A549 (cell line): ENCODE measurements at regions not wholly inside any gene's neighbourhood (a gene's known extent, or its start where the extent isn't known, plus 50 kb on each side); places are given as distances from the start of the nearest gene placed in this dataset.

Experiments used
- ATAC-seq, 2 experiments: fragments of 200-7000 bp in 1 of 2; fragments of >200 bp in 1 of 2; cut with Nextera tagmentation in 1 of 2; cut with Tn5 transposase in 1 of 2; 3 replicates each; pipeline versions ENCODE4 v1.8.0 to v1.9.1; 2018 to 2020; ENCODE audit warnings: mild to moderate bottlenecking in 1 of 2, moderate library complexity in 1 of 2
- CTCF ChIA-PET: fragments of 300-600 bp; sonication (Branson Sonifier 250); formaldehyde crosslinking; extraction: SDS; loops from one replicate; lab custom pipeline; 2021; ENCODE audit warnings: antibody characterized with exemption, inconsistent platforms; lab: Yijun Ruan, JAX
- POLR2A ChIA-PET: fragments of 350-600 bp; formaldehyde crosslinking; extraction: SDS; loops from one replicate; lab custom pipeline; 2021; ENCODE audit warnings: antibody characterized with exemption, inconsistent platforms; lab: Yijun Ruan, JAX
- DNase-seq, 2 experiments: peaks; one replicate each; pipeline versions ENCODE4 v3.0.0 to v3.0.0-alpha.2; 2011 to 2016; ENCODE audit warnings: low read depth in 1 of 2, low spot score in 1 of 2
- FAIRE-seq: peaks from 2 replicates; lab custom pipeline; 2011; peaks lifted over from hg19 to GRCh38; lab: Jason Lieb, UNC
- H3K27ac ChIP-seq, 2 experiments: fragments of >200 bp; sonication (Bioruptor Twin); formaldehyde crosslinking; 3 replicates each; pipeline ENCODE4 v1.5.1; 2016 to 2017
- H3K4me1 ChIP-seq: fragments of >200 bp; sonication (Bioruptor Twin); formaldehyde crosslinking; 3 replicates; pipeline ENCODE4 v1.6.1; 2016
- H3K4me2 ChIP-seq: fragments of >200 bp; sonication (Bioruptor Twin); formaldehyde crosslinking; 3 replicates; pipeline ENCODE4 v1.6.1; 2016
- H3K4me3 ChIP-seq: fragments of >200 bp; sonication (Bioruptor Twin); formaldehyde crosslinking; 3 replicates; pipeline ENCODE4 v1.5.1; 2016
- H3K9me3 ChIP-seq: fragments of >200 bp; sonication (Bioruptor Twin); formaldehyde crosslinking; 3 replicates; pipeline ENCODE4 v1.6.1; 2016
- CBX2 ChIP-seq: fragments of 200-600 bp; sonication (generic); IDR thresholded peaks from 2 replicates; pipeline ENCODE4 v1.6.1; 2016; ENCODE audit warnings: low read depth, mild to moderate bottlenecking, borderline replicate concordance
- CHD2 ChIP-seq: fragments of 150-350 bp; IDR thresholded peaks from 2 replicates; pipeline ENCODE4 v1.6.1; 2014; ENCODE audit warnings: low read length; ENCODE audit not compliant: partially characterized antibody
- CHD4 ChIP-seq: fragments of 200-600 bp; sonication (generic); IDR thresholded peaks from 2 replicates; pipeline ENCODE4 v1.6.1; 2016; ENCODE audit warnings: antibody characterized with exemption, mild to moderate bottlenecking, borderline replicate concordance
- EHF ChIP-seq: fragments of 250-450 bp; sonication (Bioruptor Pico); IDR thresholded peaks from 2 replicates; pipeline ENCODE4 v1.5.0; 2020; ENCODE audit warnings: mild to moderate bottlenecking
- FOSB ChIP-seq: fragments of 250-450 bp; sonication (Bioruptor Pico); IDR thresholded peaks from 2 replicates; pipeline ENCODE4 v1.5.0; 2020; ENCODE audit warnings: mild to moderate bottlenecking, moderate library complexity
- GATA3 ChIP-seq: IDR thresholded peaks from 2 replicates; pipeline ENCODE4 v1.6.1; 2012; ENCODE audit warnings: borderline replicate concordance
- HOXB5 ChIP-seq: fragments of 250-450 bp; sonication (Bioruptor Pico); IDR thresholded peaks from 2 replicates; pipeline ENCODE4 v1.5.0; 2020; ENCODE audit warnings: mild to moderate bottlenecking, moderate library complexity
- JUN ChIP-seq, 2 experiments: fragments of >200 bp; sonication (Bioruptor Twin); formaldehyde crosslinking; IDR thresholded peaks; 2 replicates in 1 of 2; 3 replicates in 1 of 2; pipeline ENCODE4 v1.6.1; 2016 to 2017
- MAFK ChIP-seq: fragments of 450-650 bp; IDR thresholded peaks from 2 replicates; pipeline ENCODE4 v1.6.1; 2014; ENCODE audit not compliant: partially characterized antibody
- NFE2L2 ChIP-seq: fragments of 150-350 bp; conservative IDR thresholded peaks from 2 replicates; pipeline ENCODE4 v1.6.1; 2014; ENCODE audit warnings: low read length
- NPAS2 ChIP-seq: fragments of 250-450 bp; sonication (Bioruptor Pico); IDR thresholded peaks from 2 replicates; pipeline ENCODE4 v1.8.0; 2022; ENCODE audit warnings: mild to moderate bottlenecking, moderate library complexity, borderline replicate concordance
- RARB ChIP-seq: fragments of 250-450 bp; sonication (Bioruptor Pico); IDR thresholded peaks from 2 replicates; pipeline ENCODE4 v1.8.0; 2021; ENCODE audit warnings: mild to moderate bottlenecking, moderate library complexity
- RNF2 ChIP-seq: fragments of 200-600 bp; sonication (generic); IDR thresholded peaks from 2 replicates; pipeline ENCODE4 v1.6.1; 2016; ENCODE audit warnings: low read depth, mild to moderate bottlenecking, antibody characterized with exemption, moderate library complexity, borderline replicate concordance
- SREBF2 ChIP-seq: fragments of 450-650 bp; IDR thresholded peaks from 2 replicates; pipeline ENCODE4 v1.6.1; 2014; ENCODE audit warnings: mild to moderate bottlenecking, moderate library complexity
- ZC3H11A ChIP-seq: fragments of 450-650 bp; IDR thresholded peaks from 2 replicates; pipeline ENCODE4 v1.6.1; 2014; ENCODE audit warnings: antibody characterized with exemption, mild to moderate bottlenecking
- ZSCAN20 ChIP-seq: fragments of 250-450 bp; sonication (Bioruptor Pico); IDR thresholded peaks from 2 replicates; pipeline ENCODE4 v1.8.0; 2022; ENCODE audit warnings: mild to moderate bottlenecking, moderate library complexity
- WGBS: methylation state at CpG from one replicate; pipeline ENCODE4 v1.1.6; 2017; ENCODE audit errors: missing lambda C conversion rate; 5-methylcytosine and 5-hydroxymethylcytosine counted together
- TF ChIP-seq, protein P1 (sequence below): IDR thresholded peaks from 2 replicates; pipeline ENCODE4 v1.6.1; 2012
- TF ChIP-seq, protein P2 (sequence below): fragments of 450-650 bp; IDR thresholded peaks from 2 replicates; pipeline ENCODE4 v1.6.1; 2014; ENCODE audit warnings: antibody characterized with exemption
- TF ChIP-seq, protein P3 (sequence below): fragments of >200 bp; sonication (Bioruptor Twin); formaldehyde crosslinking; IDR thresholded peaks from 2 replicates; pipeline ENCODE4 v1.6.1; 2016
- TF ChIP-seq, protein P4 (sequence below): fragments of 250-450 bp; sonication (Bioruptor Pico); IDR thresholded peaks from 2 replicates; pipeline ENCODE4 v1.5.0; 2021; ENCODE audit warnings: mild to moderate bottlenecking, moderate library complexity, borderline replicate concordance
- TF ChIP-seq, protein P5 (sequence below): IDR thresholded peaks from 2 replicates; pipeline ENCODE4 v1.6.1; 2012; ENCODE audit warnings: low read depth, borderline replicate concordance

DNA sequence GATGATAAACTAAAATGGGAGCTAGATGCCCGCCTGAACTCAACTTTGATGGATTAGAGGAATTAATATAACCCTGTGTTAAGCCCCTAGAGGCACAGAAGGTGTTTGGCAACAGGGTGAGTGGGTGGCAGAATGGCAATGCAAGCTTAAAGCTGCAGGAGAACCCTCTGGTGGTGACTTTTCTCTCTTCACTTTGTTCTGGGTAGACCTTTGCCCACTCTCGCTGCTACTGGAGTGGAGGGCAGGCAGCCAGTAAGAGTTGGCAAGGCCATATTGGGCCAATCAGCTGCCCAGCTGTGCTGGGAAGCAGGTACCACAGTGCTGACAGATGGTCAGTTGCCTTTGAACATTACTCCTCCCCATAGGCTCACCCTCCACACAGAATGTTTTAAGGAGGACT lies 468.2 kb downstream of the MMUT start:
- H3K4me1 ChIP-seq, result no peaks in the 10 kb centered on the region
- no peaks in the 10 kb centered on the region for H3K9me3 ChIP-seq
- no peak for FAIRE-seq
- no peak overlapping the region for H3K27ac ChIP-seq
- H3K4me3 ChIP-seq, result no peak overlapping the region
- WGBS, result 38% methylated on average over 2 of the region's 2 CpGs
- peak in 1 of 2 experiments; percentile 20; a peak in 1 of 6 replicates for ATAC-seq
- DNase-seq, result peak in 1 of 2 experiments; percentile 5
- no peak overlapping the region for H3K4me2 ChIP-seq
- TF ChIP-seq, protein P1, sequence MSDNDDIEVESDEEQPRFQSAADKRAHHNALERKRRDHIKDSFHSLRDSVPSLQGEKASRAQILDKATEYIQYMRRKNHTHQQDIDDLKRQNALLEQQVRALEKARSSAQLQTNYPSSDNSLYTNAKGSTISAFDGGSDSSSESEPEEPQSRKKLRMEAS, result no peak
- no peak for TF ChIP-seq NFE2L2
- TF ChIP-seq RNF2, result no peak
- no peak for TF ChIP-seq MAFK
- TF ChIP-seq, protein P2, sequence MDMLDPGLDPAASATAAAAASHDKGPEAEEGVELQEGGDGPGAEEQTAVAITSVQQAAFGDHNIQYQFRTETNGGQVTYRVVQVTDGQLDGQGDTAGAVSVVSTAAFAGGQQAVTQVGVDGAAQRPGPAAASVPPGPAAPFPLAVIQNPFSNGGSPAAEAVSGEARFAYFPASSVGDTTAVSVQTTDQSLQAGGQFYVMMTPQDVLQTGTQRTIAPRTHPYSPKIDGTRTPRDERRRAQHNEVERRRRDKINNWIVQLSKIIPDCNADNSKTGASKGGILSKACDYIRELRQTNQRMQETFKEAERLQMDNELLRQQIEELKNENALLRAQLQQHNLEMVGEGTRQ, result no peak
- no peak for TF ChIP-seq FOSB (CRISPR knock-in tag)
- no peak for TF ChIP-seq ZSCAN20 (CRISPR knock-in tag)
- POLR2A ChIA-PET, result no interaction called here
- CTCF ChIA-PET, result no interaction called here

DNA sequence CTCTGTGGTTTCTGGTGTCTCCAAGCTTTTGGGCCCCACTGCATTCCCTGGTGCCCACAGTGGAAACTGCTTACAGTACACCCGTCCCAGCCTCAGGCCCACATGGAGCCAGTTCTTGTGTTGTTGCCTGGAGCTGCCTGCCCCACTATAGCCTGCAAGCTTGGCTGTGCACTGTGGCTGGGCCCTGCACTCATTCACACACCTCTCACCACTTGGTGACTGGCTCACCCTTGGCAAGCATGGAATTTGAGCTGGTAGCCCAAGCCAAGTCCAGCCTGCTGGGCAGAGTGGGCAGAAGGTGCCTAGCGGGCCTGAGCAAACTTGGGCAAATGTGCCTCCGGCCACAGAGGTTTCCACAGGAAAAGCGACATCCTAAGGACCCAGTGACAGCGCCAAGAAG lies 472.3 kb downstream of the MMUT start:
- FAIRE-seq (no peak), DNase-seq (no peak), ATAC-seq (no peak)
- Histone ChIP-seq H3K4me2 (no peak overlapping the region), H3K4me3 (no peak overlapping the region), H3K4me1 (no peaks in the 10 kb centered on the region), H3K27ac (no peak overlapping the region)
- WGBS, result 86% methylated on average over 4 of the region's 5 CpGs
- CTCF ChIA-PET, result no interaction called here
- POLR2A ChIA-PET, result no interaction called here
- no peak for TF ChIP-seq HOXB5 (CRISPR knock-in tag)
- TF ChIP-seq, protein P3, sequence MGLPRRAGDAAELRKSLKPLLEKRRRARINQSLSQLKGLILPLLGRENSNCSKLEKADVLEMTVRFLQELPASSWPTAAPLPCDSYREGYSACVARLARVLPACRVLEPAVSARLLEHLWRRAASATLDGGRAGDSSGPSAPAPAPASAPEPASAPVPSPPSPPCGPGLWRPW, result no peak
- TF ChIP-seq, protein P4, sequence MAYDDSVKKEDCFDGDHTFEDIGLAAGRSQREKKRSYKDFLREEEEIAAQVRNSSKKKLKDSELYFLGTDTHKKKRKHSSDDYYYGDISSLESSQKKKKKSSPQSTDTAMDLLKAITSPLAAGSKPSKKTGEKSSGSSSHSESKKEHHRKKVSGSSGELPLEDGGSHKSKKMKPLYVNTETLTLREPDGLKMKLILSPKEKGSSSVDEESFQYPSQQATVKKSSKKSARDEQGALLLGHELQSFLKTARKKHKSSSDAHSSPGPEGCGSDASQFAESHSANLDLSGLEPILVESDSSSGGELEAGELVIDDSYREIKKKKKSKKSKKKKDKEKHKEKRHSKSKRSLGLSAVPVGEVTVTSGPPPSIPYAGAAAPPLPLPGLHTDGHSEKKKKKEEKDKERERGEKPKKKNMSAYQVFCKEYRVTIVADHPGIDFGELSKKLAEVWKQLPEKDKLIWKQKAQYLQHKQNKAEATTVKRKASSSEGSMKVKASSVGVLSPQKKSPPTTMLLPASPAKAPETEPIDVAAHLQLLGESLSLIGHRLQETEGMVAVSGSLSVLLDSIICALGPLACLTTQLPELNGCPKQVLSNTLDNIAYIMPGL (CRISPR knock-in tag), result no peak
- TF ChIP-seq, protein P5, sequence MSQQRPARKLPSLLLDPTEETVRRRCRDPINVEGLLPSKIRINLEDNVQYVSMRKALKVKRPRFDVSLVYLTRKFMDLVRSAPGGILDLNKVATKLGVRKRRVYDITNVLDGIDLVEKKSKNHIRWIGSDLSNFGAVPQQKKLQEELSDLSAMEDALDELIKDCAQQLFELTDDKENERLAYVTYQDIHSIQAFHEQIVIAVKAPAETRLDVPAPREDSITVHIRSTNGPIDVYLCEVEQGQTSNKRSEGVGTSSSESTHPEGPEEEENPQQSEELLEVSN, result no peak
- TF ChIP-seq FOSB (CRISPR knock-in tag), result no peak
- no peak for TF ChIP-seq EHF (CRISPR knock-in tag)
- TF ChIP-seq SREBF2, result no peak
- no peak for TF ChIP-seq ZC3H11A
- no peak for TF ChIP-seq RARB (CRISPR knock-in tag)
- no peak for TF ChIP-seq GATA3
- no peak for TF ChIP-seq RNF2
- no peak for TF ChIP-seq NPAS2 (CRISPR knock-in tag)
- TF ChIP-seq CHD4, result no peak
- no peak for TF ChIP-seq CHD2
- TF ChIP-seq, all 56 proteins: peak for 0
- H3K9me3 ChIP-seq, result no peaks in the 10 kb centered on the region

DNA sequence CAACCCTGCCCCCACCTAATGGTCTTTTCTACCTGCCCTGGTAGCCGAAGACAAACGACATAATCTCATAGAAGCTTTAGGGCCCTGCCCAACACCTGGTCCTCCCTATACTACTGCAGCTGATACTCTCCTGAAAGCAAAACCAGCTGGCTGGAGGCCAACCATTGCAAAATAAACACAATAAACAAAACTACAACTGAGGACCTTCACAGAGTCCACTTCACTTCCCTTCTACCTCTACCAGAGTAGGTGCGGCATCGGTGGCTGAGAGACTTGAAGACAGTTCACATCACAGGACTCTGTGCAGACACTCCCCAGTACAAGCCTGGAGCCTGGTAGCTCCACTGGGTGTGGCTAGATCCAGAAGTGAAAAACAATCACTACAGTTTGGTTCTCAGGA lies 476.2 kb downstream of the MMUT start:
- no peak overlapping the region for H3K4me3 ChIP-seq
- CTCF ChIA-PET, result no interaction called here
- TF ChIP-seq CHD4, result no peak
- no peak for TF ChIP-seq JUN (IDR thresholded peaks at IDR 0.05)
- no peak for TF ChIP-seq CBX2
- TF ChIP-seq, all 56 proteins: peak for 0
- H3K9me3 ChIP-seq, result no peaks in the 10 kb centered on the region
- FAIRE-seq (no peak), DNase-seq (no peak), ATAC-seq (no peak)
- H3K27ac ChIP-seq, result no peak overlapping the region
- 90% methylated on average over 3 of the region's 4 CpGs for WGBS
- no peak overlapping the region for H3K4me2 ChIP-seq
- H3K4me1 ChIP-seq, result no peaks in the 10 kb centered on the region
- POLR2A ChIA-PET, result no interaction called here
